22Rv1 (cell line): ENCODE measurements at regions not wholly inside any gene's neighbourhood (a gene's known extent, or its start where the extent isn't known, plus 50 kb on each side); places are given as distances from the start of the nearest gene placed in this dataset.

ENCODE experiments used
- ZFX ChIP-seq: fragments of 450-650 bp; IDR thresholded peaks from 2 replicates; pipeline ENCODE4 v1.6.1; 2017; ENCODE audit warnings: antibody characterized with exemption, borderline replicate concordance
- TF ChIP-seq, protein P1 (sequence below): fragments of 450-650 bp; IDR thresholded peaks from 2 replicates; pipeline ENCODE4 v1.5.1; 2017; ENCODE audit warnings: mild to moderate bottlenecking

DNA sequence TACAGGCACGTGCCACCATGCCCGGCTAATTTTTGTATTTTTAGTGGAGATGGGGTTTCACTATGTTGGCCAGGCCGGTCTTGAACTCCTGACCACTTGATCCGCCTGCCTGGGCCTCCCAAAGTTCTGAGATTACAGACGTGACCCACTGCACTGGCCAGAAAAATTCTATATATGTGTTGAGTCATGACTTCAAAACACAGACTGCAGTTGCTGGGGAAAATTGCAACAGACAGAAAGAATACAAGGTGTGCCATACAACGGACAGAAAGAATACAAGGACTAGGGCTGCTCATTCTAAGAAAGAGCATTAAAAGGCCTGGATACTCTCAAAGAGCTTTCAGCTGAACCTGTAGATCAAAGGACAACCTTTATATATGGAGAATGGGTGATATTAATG is 109.6 kb upstream of the ACSL4 start:
- TF ChIP-seq, protein P1, sequence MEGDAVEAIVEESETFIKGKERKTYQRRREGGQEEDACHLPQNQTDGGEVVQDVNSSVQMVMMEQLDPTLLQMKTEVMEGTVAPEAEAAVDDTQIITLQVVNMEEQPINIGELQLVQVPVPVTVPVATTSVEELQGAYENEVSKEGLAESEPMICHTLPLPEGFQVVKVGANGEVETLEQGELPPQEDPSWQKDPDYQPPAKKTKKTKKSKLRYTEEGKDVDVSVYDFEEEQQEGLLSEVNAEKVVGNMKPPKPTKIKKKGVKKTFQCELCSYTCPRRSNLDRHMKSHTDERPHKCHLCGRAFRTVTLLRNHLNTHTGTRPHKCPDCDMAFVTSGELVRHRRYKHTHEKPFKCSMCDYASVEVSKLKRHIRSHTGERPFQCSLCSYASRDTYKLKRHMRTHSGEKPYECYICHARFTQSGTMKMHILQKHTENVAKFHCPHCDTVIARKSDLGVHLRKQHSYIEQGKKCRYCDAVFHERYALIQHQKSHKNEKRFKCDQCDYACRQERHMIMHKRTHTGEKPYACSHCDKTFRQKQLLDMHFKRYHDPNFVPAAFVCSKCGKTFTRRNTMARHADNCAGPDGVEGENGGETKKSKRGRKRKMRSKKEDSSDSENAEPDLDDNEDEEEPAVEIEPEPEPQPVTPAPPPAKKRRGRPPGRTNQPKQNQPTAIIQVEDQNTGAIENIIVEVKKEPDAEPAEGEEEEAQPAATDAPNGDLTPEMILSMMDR = no peak
- TF ChIP-seq ZFX = no peak
